ENCODE measurements at regions not wholly inside any gene's neighbourhood (a gene's known extent, or its start where the extent isn't known, plus 50 kb on each side); places are given as distances from the start of the nearest gene placed in this dataset.

- Histone ChIP-seq H3K4me3 (no peak overlapping the region), H3K9me3 (no peaks in the 10 kb centered on the region), H3K4me1 (no peaks in the 10 kb centered on the region), H3K27me3 (no peaks in the 10 kb centered on the region), H3K36me3 (no peaks in the 10 kb centered on the region), H3K27ac (no peak overlapping the region)
- intact Hi-C loops (cut with DNase I): no loop called here
- TF ChIP-seq CTCF (IDR thresholded peaks at IDR 0.05): no peak
- no peak for DNase-seq (ENCODE audit: low spot score in 2 of 2)
These were observed 573.1 kb upstream of the SLC10A2 start for GRCh38 chr13:103639326-103639725.

- no peak for TF ChIP-seq CTCF (IDR thresholded peaks at IDR 0.05)
- Histone ChIP-seq H3K27me3 (no peaks in the 10 kb centered on the region), H3K9me3 (no peaks in the 10 kb centered on the region), H3K4me3 (no peak overlapping the region), H3K27ac (no peak overlapping the region), H3K4me1 (no peaks in the 10 kb centered on the region), H3K36me3 (no peaks in the 10 kb centered on the region)
- intact Hi-C loops (cut with DNase I): no loop called here
- no peak for DNase-seq (ENCODE audit: low spot score in 2 of 2)
These were observed 572.5 kb upstream of the SLC10A2 start for GRCh38 chr13:103638706-103639105.

- no peak for DNase-seq (ENCODE audit: low spot score in 2 of 2)
- H3K36me3 ChIP-seq: no peaks in the 10 kb centered on the region
- intact Hi-C loops (cut with DNase I): no loop called here
- H3K4me3 ChIP-seq: no peak overlapping the region
- H3K9me3 ChIP-seq: no peaks in the 10 kb centered on the region
- no peaks in the 10 kb centered on the region for H3K27me3 ChIP-seq
- no peak overlapping the region for H3K27ac ChIP-seq
- no peak for TF ChIP-seq CTCF (IDR thresholded peaks at IDR 0.05)
- no peaks in the 10 kb centered on the region for H3K4me1 ChIP-seq
These were observed 567.8 kb upstream of the SLC10A2 start for GRCh38 chr13:103634066-103634465.

GRCh38 chr13:103625194-103625593, 559.0 kb upstream of the SLC10A2 start:
- no peak for DNase-seq (ENCODE audit: low spot score in 2 of 2)
- H3K4me1 ChIP-seq: no peaks in the 10 kb centered on the region
- H3K9me3 ChIP-seq: no peaks in the 10 kb centered on the region
- no peak overlapping the region for H3K27ac ChIP-seq
- H3K36me3 ChIP-seq: no peaks in the 10 kb centered on the region
- intact Hi-C loops (cut with DNase I): no loop called here
- H3K4me3 ChIP-seq: no peak overlapping the region
- no peak for TF ChIP-seq CTCF (IDR thresholded peaks at IDR 0.05)
- no peaks in the 10 kb centered on the region for H3K27me3 ChIP-seq

GRCh38 chr13:103618151-103618550, 551.9 kb upstream of the SLC10A2 start:
- intact Hi-C loops (cut with DNase I): no loop called here

More at GRCh38 chr13:103618151-103618550, 551.9 kb upstream of the SLC10A2 start:
- H3K27me3 ChIP-seq: no peaks in the 10 kb centered on the region
- H3K9me3 ChIP-seq: no peaks in the 10 kb centered on the region
- H3K4me3 ChIP-seq: no peak overlapping the region
- TF ChIP-seq CTCF (IDR thresholded peaks at IDR 0.05): no peak
- H3K36me3 ChIP-seq: no peaks in the 10 kb centered on the region
- H3K4me1 ChIP-seq: no peaks in the 10 kb centered on the region
- no peak for DNase-seq (ENCODE audit: low spot score in 2 of 2)
- no peak overlapping the region for H3K27ac ChIP-seq

Measured in ascending aorta (tissue), 2 donors.